ENCODE measurements at regions not wholly inside any gene's neighbourhood (a gene's known extent, or its start where the extent isn't known, plus 50 kb on each side); places are given as distances from the start of the nearest gene placed in this dataset.

GRCh38 chr17:63335831-63336230, 110.3 kb downstream of the CYB561 start:
- TF ChIP-seq CTCF (IDR thresholded peaks at IDR 0.05; ENCODE audit: extremely low read depth, low read depth, low read length), result no peak
- H3K27ac ChIP-seq (ENCODE audit: low read depth, low read length), result no peak overlapping the region
- no peak overlapping the region for H3K4me3 ChIP-seq (ENCODE audit: insufficient read depth, low read length)
- no peaks in the 10 kb centered on the region for H3K27me3 ChIP-seq (ENCODE audit: insufficient read depth, low read length)
- H3K4me1 ChIP-seq (ENCODE audit: insufficient read depth, low read length), result peaks cover 3% of the 10 kb centered on the region
- no peaks in the 10 kb centered on the region for H3K9me3 ChIP-seq (ENCODE audit: low read depth, low read length)
- no peaks in the 10 kb centered on the region for H4K20me1 ChIP-seq (ENCODE audit: insufficient read depth, low read length)
- H3K36me3 ChIP-seq (ENCODE audit: insufficient read depth, low read length), result no peaks in the 10 kb centered on the region
- H3K79me2 ChIP-seq (ENCODE audit: insufficient read depth, low read length), result peaks cover 2% of the 10 kb centered on the region
- H3K4me2 ChIP-seq (ENCODE audit: insufficient read depth, low read length), result no peak overlapping the region
- no peak for DNase-seq (ENCODE audit: insufficient read length, low spot score, missing footprints)
- H2AFZ ChIP-seq (ENCODE audit: low read length), result no peak overlapping the region

- no peak for DNase-seq (ENCODE audit: insufficient read length, low spot score, missing footprints)
- no peak overlapping the region for H3K27ac ChIP-seq (ENCODE audit: low read depth, low read length)
- H3K4me2 ChIP-seq (ENCODE audit: insufficient read depth, low read length), result no peak overlapping the region
- H2AFZ ChIP-seq (ENCODE audit: low read length), result no peak overlapping the region
- H3K4me3 ChIP-seq (ENCODE audit: insufficient read depth, low read length), result no peak overlapping the region
- H3K9me3 ChIP-seq (ENCODE audit: low read depth, low read length), result no peaks in the 10 kb centered on the region
- peaks cover 9% of the 10 kb centered on the region for H3K36me3 ChIP-seq (ENCODE audit: insufficient read depth, low read length)
- peaks cover 4% of the 10 kb centered on the region for H3K4me1 ChIP-seq (ENCODE audit: insufficient read depth, low read length)
- H4K20me1 ChIP-seq (ENCODE audit: insufficient read depth, low read length), result no peaks in the 10 kb centered on the region
- H3K27me3 ChIP-seq (ENCODE audit: insufficient read depth, low read length), result no peaks in the 10 kb centered on the region
- TF ChIP-seq CTCF (IDR thresholded peaks at IDR 0.05; ENCODE audit: extremely low read depth, low read depth, low read length), result no peak
- peaks cover 2% of the 10 kb centered on the region for H3K79me2 ChIP-seq (ENCODE audit: insufficient read depth, low read length)
Observed at GRCh38 chr17:63337579-63337978, 108.5 kb downstream of the CYB561 start.

- H3K79me2 ChIP-seq (ENCODE audit: insufficient read depth, low read length), result peaks cover 2% of the 10 kb centered on the region
- H3K9me3 ChIP-seq (ENCODE audit: low read depth, low read length), result no peaks in the 10 kb centered on the region
- H3K27me3 ChIP-seq (ENCODE audit: insufficient read depth, low read length), result no peaks in the 10 kb centered on the region
- no peak for TF ChIP-seq CTCF (IDR thresholded peaks at IDR 0.05; ENCODE audit: extremely low read depth, low read depth, low read length)
- H3K4me1 ChIP-seq (ENCODE audit: insufficient read depth, low read length), result peaks cover 4% of the 10 kb centered on the region
- no peak overlapping the region for H3K4me2 ChIP-seq (ENCODE audit: insufficient read depth, low read length)
- DNase-seq (ENCODE audit: insufficient read length, low spot score, missing footprints), result no peak
- H4K20me1 ChIP-seq (ENCODE audit: insufficient read depth, low read length), result no peaks in the 10 kb centered on the region
- H2AFZ ChIP-seq (ENCODE audit: low read length), result no peak overlapping the region
- no peak overlapping the region for H3K27ac ChIP-seq (ENCODE audit: low read depth, low read length)
- no peak overlapping the region for H3K4me3 ChIP-seq (ENCODE audit: insufficient read depth, low read length)
- peaks cover 9% of the 10 kb centered on the region for H3K36me3 ChIP-seq (ENCODE audit: insufficient read depth, low read length)
Observed at GRCh38 chr17:63338272-63338671, 107.8 kb downstream of the CYB561 start.

GRCh38 chr17:63341276-63341675, 104.8 kb downstream of the CYB561 start:
- Histone ChIP-seq H3K79me2 (ENCODE audit: insufficient read depth, low read length) (peaks cover 2% of the 10 kb centered on the region), H3K27me3 (ENCODE audit: insufficient read depth, low read length) (no peaks in the 10 kb centered on the region), H3K4me3 (ENCODE audit: insufficient read depth, low read length) (no peak overlapping the region), H2AFZ (ENCODE audit: low read length) (no peak overlapping the region), H4K20me1 (ENCODE audit: insufficient read depth, low read length) (no peaks in the 10 kb centered on the region), H3K36me3 (ENCODE audit: insufficient read depth, low read length) (peaks cover 9% of the 10 kb centered on the region), H3K4me2 (ENCODE audit: insufficient read depth, low read length) (no peak overlapping the region), H3K4me1 (ENCODE audit: insufficient read depth, low read length) (peaks cover 16% of the 10 kb centered on the region), H3K9me3 (ENCODE audit: low read depth, low read length) (no peaks in the 10 kb centered on the region), H3K27ac (ENCODE audit: low read depth, low read length) (peak overlapping the region; percentile 16)
- no peak for TF ChIP-seq CTCF (IDR thresholded peaks at IDR 0.05; ENCODE audit: extremely low read depth, low read depth, low read length)
- peak; percentile 14 for DNase-seq (ENCODE audit: insufficient read length, low spot score, missing footprints)
